Endothelial cell of umbilical vein (primary cell): ENCODE measurements at regions not wholly inside any gene's neighbourhood (a gene's known extent, or its start where the extent isn't known, plus 50 kb on each side); places are given as distances from the start of the nearest gene placed in this dataset.

Experiments used
- BruUV-seq: library from RNA; stranded (reverse); fragments of 400-500 nt; replicated peaks from 2 replicates; lab custom pipeline; 2021; lab: Mats Ljungman, UMichigan
- CTCF ChIA-PET: fragments of 300-600, 350-600 bp; sonication (Branson Sonifier 250); formaldehyde crosslinking; loops from one replicate; lab custom pipeline; 2021; ENCODE audit warnings: antibody characterized with exemption, inconsistent platforms; lab: Charles Lee
- POLR2A ChIA-PET: fragments of 300-600, 350-600 bp; sonication (Branson Sonifier 250); formaldehyde crosslinking; loops from one replicate; lab custom pipeline; 2021; ENCODE audit warnings: antibody characterized with exemption, inconsistent platforms; lab: Charles Lee
- DNase-seq: peaks from one replicate; pipeline ENCODE4 v3.0.0-alpha.2; 2011; ENCODE audit warnings: low read depth, low spot score
- FAIRE-seq: peaks from 2 replicates; lab custom pipeline; 2011; peaks lifted over from hg19 to GRCh38; lab: Jason Lieb, UNC
- H2AFZ ChIP-seq: 2 replicates; pipeline ENCODE4 v1.6.0; 2012; ENCODE audit warnings: low read depth, low read length, control low read depth, inconsistent platforms
- H3K27ac ChIP-seq: 2 replicates; pipeline ENCODE4 v1.5.1; 2011; ENCODE audit warnings: low read depth, mild to moderate bottlenecking, control low read depth, low read length, moderate library complexity; ENCODE audit not compliant: insufficient read depth
- H3K27me3 ChIP-seq, 2 experiments: 2 replicates each; pipeline versions ENCODE4 v1.6.0 to v1.6.1; 2011; ENCODE audit warnings: low read length in 2 of 2, mixed read lengths in 1 of 2; ENCODE audit not compliant: control insufficient read depth in 2 of 2, insufficient read depth in 2 of 2
- H3K36me3 ChIP-seq, 2 experiments: 2 replicates in 1 of 2; 3 replicates in 1 of 2; pipeline ENCODE4 v1.5.1; 2011; ENCODE audit warnings: low read length in 2 of 2, mild to moderate bottlenecking in 1 of 2, moderate library complexity in 1 of 2; ENCODE audit not compliant: control insufficient read depth in 2 of 2, insufficient read depth in 2 of 2; ENCODE audit errors: extremely low read depth in 1 of 2
- H3K4me1 ChIP-seq: 3 replicates; pipeline ENCODE4 v1.5.1; 2011; ENCODE audit warnings: mild to moderate bottlenecking, low read length; ENCODE audit not compliant: control insufficient read depth, insufficient read depth; ENCODE audit errors: extremely low read depth
- H3K4me2 ChIP-seq: 2 replicates; pipeline ENCODE4 v1.6.1; 2011; ENCODE audit warnings: low read length, control low read depth, mixed read lengths; ENCODE audit not compliant: insufficient read depth
- H3K4me3 ChIP-seq, 3 experiments: fragments of 200-600 bp in 1 of 3; sonication (generic), shearing (Covaris generic) in 1 of 3; replicated peaks in 1 of 3; 2 replicates each; pipeline ENCODE4 v1.5.1; 2011 to 2016; ENCODE audit warnings: control low read depth in 3 of 3, low read length in 3 of 3, mild to moderate bottlenecking in 2 of 3, inconsistent platforms in 1 of 3, low read depth in 1 of 3, moderate library complexity in 1 of 3; ENCODE audit not compliant: insufficient read depth in 1 of 3
- H3K79me2 ChIP-seq: 2 replicates; pipeline ENCODE4 v1.6.0; 2012; ENCODE audit warnings: low read length, inconsistent platforms; ENCODE audit not compliant: control insufficient read depth, insufficient read depth
- H3K9ac ChIP-seq: replicated peaks from 2 replicates; pipeline ENCODE3; 2011; ENCODE audit warnings: low read length, control low read depth; ENCODE audit not compliant: insufficient read depth; ENCODE audit errors: extremely low read depth
- H3K9me1 ChIP-seq: replicated peaks from 3 replicates; pipeline ENCODE4 v1.6.0; 2011; ENCODE audit warnings: mild to moderate bottlenecking, low read length; ENCODE audit not compliant: control insufficient read depth, insufficient read depth; ENCODE audit errors: extremely low read depth
- H3K9me3 ChIP-seq: replicated peaks from 2 replicates; pipeline ENCODE4 v1.5.1; 2012; ENCODE audit warnings: low read length, inconsistent platforms; ENCODE audit not compliant: control insufficient read depth, insufficient read depth
- H4K20me1 ChIP-seq: replicated peaks from 2 replicates; pipeline ENCODE3; 2011; ENCODE audit warnings: mild to moderate bottlenecking, low read length; ENCODE audit not compliant: control insufficient read depth, insufficient read depth; ENCODE audit errors: extremely low read depth
- EZH2 ChIP-seq: IDR thresholded peaks from 2 replicates; pipeline ENCODE4 v1.6.1; 2012; ENCODE audit warnings: borderline replicate concordance, low read depth, mild to moderate bottlenecking, moderate library complexity, low read length, inconsistent platforms; ENCODE audit not compliant: severe bottlenecking
- FOS ChIP-seq: IDR thresholded peaks from 2 replicates; pipeline ENCODE4 v1.6.1; 2011; ENCODE audit warnings: mild to moderate bottlenecking, low read length, moderate library complexity, borderline replicate concordance; ENCODE audit not compliant: insufficient read depth
- GATA2 ChIP-seq: IDR thresholded peaks from 2 replicates; pipeline ENCODE4 v1.7.0; 2011; ENCODE audit warnings: low read depth, mild to moderate bottlenecking, moderate library complexity, mixed read lengths, low read length; ENCODE audit not compliant: insufficient read length, insufficient read depth
- JUN ChIP-seq: IDR thresholded peaks from 2 replicates; pipeline ENCODE4 v1.6.1; 2011; ENCODE audit warnings: borderline replicate concordance, low read depth; ENCODE audit not compliant: insufficient read length, insufficient read depth
- MAX ChIP-seq: IDR thresholded peaks from 2 replicates; pipeline ENCODE4 v1.6.1; 2011; ENCODE audit not compliant: insufficient read depth, insufficient read length
- MYC ChIP-seq: IDR thresholded peaks from one replicate; pipeline ENCODE4 v1.6.1; 2011; ENCODE audit warnings: mild to moderate bottlenecking, low read depth, low read length
- POLR2A ChIP-seq: IDR thresholded peaks from 2 replicates; pipeline ENCODE4 v1.6.1; 2012; ENCODE audit warnings: low read depth, mild to moderate bottlenecking, control low read depth, low read length
- POLR2AphosphoS5 ChIP-seq: IDR thresholded peaks from 2 replicates; pipeline ENCODE4 v1.6.1; 2012; ENCODE audit warnings: low read depth, mild to moderate bottlenecking, control low read depth, low read length, moderate library complexity; ENCODE audit not compliant: insufficient read depth
- dilution Hi-C: fragments of 300-500 bp; cut with MboI; formaldehyde crosslinking; loops from one replicate; pipeline ENCODE4 v1.15.0; 2019; ENCODE audit warnings: low sequenced_read_pairs; ENCODE audit not compliant: extremely low pct_ligation_motif_present
- intact Hi-C: fragments of 100-400 bp; cut with micrococcal nuclease; formaldehyde crosslinking; loops from one replicate; pipeline ENCODE4 v1.10.0; 2022
- TF ChIP-seq, protein P1 (sequence below), 2 donors: IDR thresholded peaks; 1 replicate in 1 of 2; 2 replicates in 1 of 2; pipeline ENCODE4 v1.5.1; 2011; ENCODE audit warnings: low read length in 2 of 2, mild to moderate bottlenecking in 2 of 2, moderate library complexity in 2 of 2, control low read depth in 1 of 2, inconsistent platforms in 1 of 2, low read depth in 1 of 2; ENCODE audit not compliant: insufficient read depth in 1 of 2; ENCODE audit errors: extremely low read depth in 1 of 2

GRCh38 chr4:30882443-30882842, 162.3 kb downstream of the PCDH7 start:
- no TSS peak for BruUV-seq
- no peak for DNase-seq

More at GRCh38 chr4:30882443-30882842, 162.3 kb downstream of the PCDH7 start:
- TF ChIP-seq EZH2 (no peak), GATA2 (no peak), JUN (no peak), MAX (no peak), MYC (no peak), FOS (no peak), POLR2AphosphoS5 (no peak), POLR2A (no peak)
- TF ChIP-seq, protein P1, sequence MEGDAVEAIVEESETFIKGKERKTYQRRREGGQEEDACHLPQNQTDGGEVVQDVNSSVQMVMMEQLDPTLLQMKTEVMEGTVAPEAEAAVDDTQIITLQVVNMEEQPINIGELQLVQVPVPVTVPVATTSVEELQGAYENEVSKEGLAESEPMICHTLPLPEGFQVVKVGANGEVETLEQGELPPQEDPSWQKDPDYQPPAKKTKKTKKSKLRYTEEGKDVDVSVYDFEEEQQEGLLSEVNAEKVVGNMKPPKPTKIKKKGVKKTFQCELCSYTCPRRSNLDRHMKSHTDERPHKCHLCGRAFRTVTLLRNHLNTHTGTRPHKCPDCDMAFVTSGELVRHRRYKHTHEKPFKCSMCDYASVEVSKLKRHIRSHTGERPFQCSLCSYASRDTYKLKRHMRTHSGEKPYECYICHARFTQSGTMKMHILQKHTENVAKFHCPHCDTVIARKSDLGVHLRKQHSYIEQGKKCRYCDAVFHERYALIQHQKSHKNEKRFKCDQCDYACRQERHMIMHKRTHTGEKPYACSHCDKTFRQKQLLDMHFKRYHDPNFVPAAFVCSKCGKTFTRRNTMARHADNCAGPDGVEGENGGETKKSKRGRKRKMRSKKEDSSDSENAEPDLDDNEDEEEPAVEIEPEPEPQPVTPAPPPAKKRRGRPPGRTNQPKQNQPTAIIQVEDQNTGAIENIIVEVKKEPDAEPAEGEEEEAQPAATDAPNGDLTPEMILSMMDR (IDR thresholded peaks at IDR 0.05; ENCODE audit: extremely low read depth in 1 of 2, insufficient read depth in 1 of 2, low read depth in 1 of 2, low read length in 2 of 2), result no peak
- no peaks in the 10 kb centered on the region for H4K20me1 ChIP-seq
- H3K4me2 ChIP-seq, result no peak overlapping the region
- H3K4me1 ChIP-seq, result no peaks in the 10 kb centered on the region
- H3K9me1 ChIP-seq, result no peaks in the 10 kb centered on the region
- H3K27me3 ChIP-seq, result no peaks in the 10 kb centered on the region
- CTCF ChIA-PET, result no interaction called here
- no peak overlapping the region for H2AFZ ChIP-seq
- H3K79me2 ChIP-seq, result no peaks in the 10 kb centered on the region
- no peaks in the 10 kb centered on the region for H3K36me3 ChIP-seq
- no peak overlapping the region for H3K4me3 ChIP-seq
- H3K27ac ChIP-seq, result no peak overlapping the region
- FAIRE-seq, result no peak
- H3K9ac ChIP-seq, result no peak overlapping the region
- intact Hi-C loops, result no loop called here
- H3K9me3 ChIP-seq, result no peaks in the 10 kb centered on the region
- dilution Hi-C loops, result no loop called here
- POLR2A ChIA-PET, result no interaction called here
